ENCODE measurements at regions not wholly inside any gene's neighbourhood (a gene's known extent, or its start where the extent isn't known, plus 50 kb on each side); places are given as distances from the start of the nearest gene placed in this dataset.

DNA sequence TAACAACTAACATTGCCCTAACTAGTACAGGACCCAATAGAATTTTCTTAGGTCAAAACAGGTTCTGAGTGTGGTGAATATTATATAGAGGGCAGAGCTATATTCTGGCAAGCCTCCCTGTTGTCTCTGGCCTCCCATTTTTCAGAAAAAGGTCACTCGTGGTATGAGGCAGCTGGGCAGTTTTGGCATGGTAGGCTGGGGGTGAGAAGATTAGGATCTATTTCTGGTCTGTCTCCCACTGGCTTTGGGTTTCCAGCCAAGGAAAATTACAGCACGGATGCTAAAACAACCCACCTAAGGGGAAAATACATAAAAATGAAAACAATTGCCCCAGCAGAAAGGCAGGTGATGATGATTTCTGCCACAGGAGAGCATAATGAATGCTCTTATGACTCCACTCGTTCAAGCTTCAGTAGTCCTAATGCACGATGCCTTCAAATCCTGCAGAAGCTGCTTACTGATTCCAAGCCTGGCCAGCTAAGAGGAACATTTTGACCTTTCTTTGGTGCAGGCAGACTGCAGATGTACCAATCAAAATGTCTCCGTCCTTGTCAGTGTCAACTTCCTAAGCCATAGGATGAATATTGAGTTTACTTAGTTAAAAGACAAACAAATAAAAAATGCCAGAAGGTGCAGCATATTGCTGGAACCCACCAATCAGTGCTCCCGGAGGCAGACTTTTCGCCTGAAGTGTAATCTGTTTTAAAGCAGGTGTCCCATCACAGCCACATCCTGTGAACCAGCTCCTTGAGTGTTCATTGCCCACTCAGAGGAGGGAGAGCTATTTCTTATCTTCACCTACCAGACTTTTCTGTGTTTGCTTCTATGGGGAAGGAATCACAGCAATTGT, 435.4 kb downstream of the ZSWIM6 start:
- peaks cover 0 to 31% (median 4%) of the 10 kb centered on the region in 9 donors for H3K27me3 ChIP-seq
- ATAC-seq (no peak), DNase-seq (no peak)
- no peak overlapping the region for H3K4me3 ChIP-seq
- no peak overlapping the region for H3K27ac ChIP-seq
- no peaks in the 10 kb centered on the region for H3K4me1 ChIP-seq
- TF ChIP-seq, protein P1, sequence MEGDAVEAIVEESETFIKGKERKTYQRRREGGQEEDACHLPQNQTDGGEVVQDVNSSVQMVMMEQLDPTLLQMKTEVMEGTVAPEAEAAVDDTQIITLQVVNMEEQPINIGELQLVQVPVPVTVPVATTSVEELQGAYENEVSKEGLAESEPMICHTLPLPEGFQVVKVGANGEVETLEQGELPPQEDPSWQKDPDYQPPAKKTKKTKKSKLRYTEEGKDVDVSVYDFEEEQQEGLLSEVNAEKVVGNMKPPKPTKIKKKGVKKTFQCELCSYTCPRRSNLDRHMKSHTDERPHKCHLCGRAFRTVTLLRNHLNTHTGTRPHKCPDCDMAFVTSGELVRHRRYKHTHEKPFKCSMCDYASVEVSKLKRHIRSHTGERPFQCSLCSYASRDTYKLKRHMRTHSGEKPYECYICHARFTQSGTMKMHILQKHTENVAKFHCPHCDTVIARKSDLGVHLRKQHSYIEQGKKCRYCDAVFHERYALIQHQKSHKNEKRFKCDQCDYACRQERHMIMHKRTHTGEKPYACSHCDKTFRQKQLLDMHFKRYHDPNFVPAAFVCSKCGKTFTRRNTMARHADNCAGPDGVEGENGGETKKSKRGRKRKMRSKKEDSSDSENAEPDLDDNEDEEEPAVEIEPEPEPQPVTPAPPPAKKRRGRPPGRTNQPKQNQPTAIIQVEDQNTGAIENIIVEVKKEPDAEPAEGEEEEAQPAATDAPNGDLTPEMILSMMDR (IDR thresholded peaks at IDR 0.05) = no peak
- no peak for TF ChIP-seq POLR2A (IDR thresholded peaks at IDR 0.05)
- H3K9me3 ChIP-seq = peaks cover 0 to 12% (median under 1%) of the 10 kb centered on the region in 12 donors
- no peaks in the 10 kb centered on the region for H3K36me3 ChIP-seq
- 60 to 76% (median 71%) methylated on average over 7 of the region's 7 CpGs for WGBS, 4 donors
- intact Hi-C loops (cut with DNase I) = no loop called here

GRCh38 chr5:61768692-61769281, 436.7 kb downstream of the ZSWIM6 start:
- Histone ChIP-seq H3K27ac (no peak overlapping the region), H3K27me3 (peaks cover 0 to 35% (median 4%) of the 10 kb centered on the region in 9 donors), H3K4me1 (no peaks in the 10 kb centered on the region), H3K4me3 (no peak overlapping the region), H3K9me3 (peaks cover 0 to 4% (median 0%) of the 10 kb centered on the region in 12 donors), H3K36me3 (no peaks in the 10 kb centered on the region)
- ATAC-seq (no peak), DNase-seq (no peak)
- WGBS, 4 donors = 73 to 77% (median 76%) methylated on average over 5 of the region's 5 CpGs
- no peak for TF ChIP-seq POLR2A (IDR thresholded peaks at IDR 0.05)
- TF ChIP-seq, protein P1 (IDR thresholded peaks at IDR 0.05) = peak in 2 of 12 donors; percentile 16 to 19
- intact Hi-C loops (cut with DNase I) = no loop called here

- TF ChIP-seq, protein P1 (IDR thresholded peaks at IDR 0.05) = no peak
- no peak for TF ChIP-seq POLR2A (IDR thresholded peaks at IDR 0.05)
- Histone ChIP-seq H3K27me3 (peaks cover 0 to 38% (median 6%) of the 10 kb centered on the region in 9 donors), H3K4me1 (no peaks in the 10 kb centered on the region), H3K36me3 (no peaks in the 10 kb centered on the region), H3K4me3 (no peak overlapping the region), H3K9me3 (no peaks in the 10 kb centered on the region), H3K27ac (no peak overlapping the region)
- DNase-seq = no peak
- intact Hi-C loops (cut with DNase I) = no loop called here
- 49 to 66% (median 63%) methylated on average over 10 of the region's 10 CpGs for WGBS, 4 donors
- no peak for ATAC-seq
Measured at GRCh38 chr5:61771062-61771461, 439.0 kb downstream of the ZSWIM6 start.

DNA sequence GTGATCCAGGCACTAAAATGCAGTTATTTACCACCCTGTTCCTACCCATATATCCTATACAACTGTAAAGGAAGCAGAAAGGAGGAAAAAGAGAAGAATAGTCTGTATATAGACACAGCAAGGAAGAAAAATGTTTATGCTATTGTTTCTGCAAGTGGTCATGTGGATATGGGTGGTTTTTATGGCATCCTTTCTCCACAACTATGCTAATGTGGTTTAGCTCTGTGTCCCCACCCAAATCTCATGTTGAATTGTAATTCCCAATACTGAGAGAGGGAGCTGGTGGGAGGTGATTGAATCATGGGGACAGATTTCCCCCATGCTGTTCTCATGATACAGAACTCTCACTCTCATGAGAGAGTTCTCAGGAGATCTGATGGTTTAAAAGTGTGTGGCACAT, 439.8 kb downstream of the ZSWIM6 start:
- Histone ChIP-seq H3K4me1 (no peaks in the 10 kb centered on the region), H3K4me3 (no peak overlapping the region), H3K27me3 (peaks cover 0 to 43% (median 6%) of the 10 kb centered on the region in 9 donors), H3K27ac (no peak overlapping the region), H3K36me3 (no peaks in the 10 kb centered on the region), H3K9me3 (no peaks in the 10 kb centered on the region)
- no peak for TF ChIP-seq POLR2A (IDR thresholded peaks at IDR 0.05)
- TF ChIP-seq, protein P1 (IDR thresholded peaks at IDR 0.05) = no peak
- ATAC-seq (no peak), DNase-seq (no peak)
- intact Hi-C loops (cut with DNase I) = no loop called here
